ENCODE measurements at regions not wholly inside any gene's neighbourhood (a gene's known extent, or its start where the extent isn't known, plus 50 kb on each side); places are given as distances from the start of the nearest gene placed in this dataset.

DNA sequence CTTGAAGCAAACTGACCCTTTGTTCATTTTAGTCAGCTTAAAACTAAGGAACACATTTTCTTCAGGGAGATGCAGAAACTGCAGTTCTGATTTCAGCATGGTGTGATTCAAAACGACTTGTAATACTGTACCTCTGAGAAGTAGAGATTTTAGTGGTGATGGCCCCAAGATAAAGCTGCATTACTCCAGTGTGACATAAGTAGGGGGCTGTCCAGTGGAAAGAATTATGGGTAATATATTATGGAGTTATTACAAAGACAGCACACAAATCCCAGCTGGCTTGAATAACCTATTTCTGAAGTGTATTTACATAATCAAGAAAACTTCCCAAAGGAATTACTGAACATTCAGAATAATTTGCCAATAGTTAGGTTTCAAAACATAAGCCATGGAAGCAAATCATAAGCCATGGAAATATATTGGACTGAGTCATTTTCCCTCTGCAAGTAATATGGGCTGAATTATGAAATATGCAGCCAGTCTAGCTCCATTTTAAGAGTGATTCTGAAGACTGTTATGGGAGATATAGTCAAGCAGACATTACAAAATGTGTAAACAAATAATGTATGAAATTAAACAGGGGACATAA lies 133.7 kb upstream of the FBXL17 start:
- TF ChIP-seq ZNF274 (IDR thresholded peaks at IDR 0.05; ENCODE audit: low read depth, low read length) = no peak
- no peak for TF ChIP-seq YY1 (IDR thresholded peaks at IDR 0.05; ENCODE audit: insufficient read depth, insufficient read length)

Measured in NT2/D1 (cell line).